GM12872 (cell line): ENCODE measurements at regions not wholly inside any gene's neighbourhood (a gene's known extent, or its start where the extent isn't known, plus 50 kb on each side); places are given as distances from the start of the nearest gene placed in this dataset.

Experiments
- TF ChIP-seq, protein P1 (sequence below): IDR thresholded peaks from 3 replicates; pipeline ENCODE4 v1.5.1; 2011; ENCODE audit warnings: low read depth, mild to moderate bottlenecking, low read length, moderate library complexity; ENCODE audit not compliant: insufficient read depth

DNA sequence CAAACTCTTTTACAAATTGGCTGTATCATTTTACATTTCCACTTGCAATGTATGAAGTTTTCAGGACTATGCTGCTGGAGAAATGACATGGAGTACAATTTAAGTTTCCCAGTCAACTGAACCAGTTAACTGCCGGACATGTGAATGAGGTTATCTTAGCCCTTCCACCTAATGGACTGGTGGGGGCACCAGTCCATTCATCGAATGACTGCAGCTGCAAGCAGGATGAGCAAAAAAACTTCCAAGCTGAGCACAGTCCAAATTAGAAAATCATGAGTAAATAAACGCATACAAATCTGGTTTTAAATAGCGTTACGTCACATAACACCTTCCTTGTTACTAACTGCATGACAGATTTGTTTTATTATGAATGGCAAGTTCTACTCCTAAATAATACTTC lies 1131.5 kb downstream of the PCDH18 start:
- TF ChIP-seq, protein P1, sequence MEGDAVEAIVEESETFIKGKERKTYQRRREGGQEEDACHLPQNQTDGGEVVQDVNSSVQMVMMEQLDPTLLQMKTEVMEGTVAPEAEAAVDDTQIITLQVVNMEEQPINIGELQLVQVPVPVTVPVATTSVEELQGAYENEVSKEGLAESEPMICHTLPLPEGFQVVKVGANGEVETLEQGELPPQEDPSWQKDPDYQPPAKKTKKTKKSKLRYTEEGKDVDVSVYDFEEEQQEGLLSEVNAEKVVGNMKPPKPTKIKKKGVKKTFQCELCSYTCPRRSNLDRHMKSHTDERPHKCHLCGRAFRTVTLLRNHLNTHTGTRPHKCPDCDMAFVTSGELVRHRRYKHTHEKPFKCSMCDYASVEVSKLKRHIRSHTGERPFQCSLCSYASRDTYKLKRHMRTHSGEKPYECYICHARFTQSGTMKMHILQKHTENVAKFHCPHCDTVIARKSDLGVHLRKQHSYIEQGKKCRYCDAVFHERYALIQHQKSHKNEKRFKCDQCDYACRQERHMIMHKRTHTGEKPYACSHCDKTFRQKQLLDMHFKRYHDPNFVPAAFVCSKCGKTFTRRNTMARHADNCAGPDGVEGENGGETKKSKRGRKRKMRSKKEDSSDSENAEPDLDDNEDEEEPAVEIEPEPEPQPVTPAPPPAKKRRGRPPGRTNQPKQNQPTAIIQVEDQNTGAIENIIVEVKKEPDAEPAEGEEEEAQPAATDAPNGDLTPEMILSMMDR = no peak

DNA sequence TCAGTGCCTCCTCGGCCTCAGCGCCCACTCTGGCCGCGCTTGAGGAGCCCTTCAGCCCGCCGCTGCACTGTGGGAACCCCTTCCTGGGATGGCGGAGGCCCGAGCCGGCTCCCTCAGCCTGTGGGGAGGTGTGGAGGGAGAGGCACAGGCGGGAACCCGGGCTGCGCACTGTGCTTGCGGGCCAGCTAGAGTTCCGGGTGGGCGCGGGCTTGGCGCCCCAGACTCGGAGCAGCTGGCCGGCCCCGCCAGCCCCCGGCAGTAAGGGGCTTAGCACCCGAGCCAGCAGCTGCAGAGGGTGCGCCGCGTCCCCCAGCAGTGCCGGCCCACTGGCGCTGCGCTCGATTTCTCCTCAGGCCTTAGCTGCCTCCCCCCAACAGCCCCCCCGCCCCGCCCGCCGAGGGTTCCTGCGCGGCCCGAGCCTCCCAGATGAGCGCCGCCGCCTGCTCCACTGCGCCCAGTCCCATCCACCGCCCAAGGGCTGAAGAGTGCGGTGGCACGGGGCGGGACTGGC lies 1137.0 kb downstream of the PCDH18 start:
- TF ChIP-seq, protein P1 = no peak

DNA sequence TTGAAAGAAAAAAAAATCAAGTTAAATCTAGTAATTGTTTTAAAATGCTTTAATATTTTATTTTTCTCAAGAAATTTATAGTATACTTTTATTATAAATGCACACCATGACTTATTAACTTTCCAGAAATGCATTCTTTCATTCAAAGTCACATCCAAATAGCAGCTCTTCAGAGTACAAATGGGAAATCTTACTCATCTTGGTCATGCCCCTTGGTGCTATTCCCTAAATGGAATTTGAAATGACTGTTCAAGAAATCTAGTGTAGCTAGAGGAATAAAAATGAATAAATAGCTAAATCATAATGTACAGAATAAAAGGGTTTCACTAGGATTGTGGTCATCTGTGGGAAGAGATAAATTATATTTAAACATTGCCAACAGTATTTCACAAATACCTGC lies 1139.7 kb downstream of the PCDH18 start:
- TF ChIP-seq, protein P1 = no peak

DNA sequence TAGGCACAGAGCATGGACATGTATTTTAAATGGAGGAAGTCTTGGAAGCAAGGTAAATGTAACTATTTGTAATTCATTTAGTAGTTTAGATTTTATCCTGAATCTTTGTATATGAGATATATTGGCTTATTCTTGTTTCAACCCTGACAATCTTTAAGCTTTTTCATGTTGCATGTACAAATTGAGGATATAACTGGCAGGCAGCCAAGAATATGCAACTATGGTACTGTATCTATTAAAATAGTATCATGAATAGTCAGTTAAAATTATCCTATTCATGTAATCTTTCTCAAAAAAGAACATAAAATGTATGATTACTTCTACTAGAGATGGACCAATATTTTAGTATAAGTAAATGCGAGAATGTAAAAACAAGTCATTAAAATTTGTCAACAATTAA lies 1141.5 kb downstream of the PCDH18 start:
- TF ChIP-seq, protein P1 = no peak

DNA sequence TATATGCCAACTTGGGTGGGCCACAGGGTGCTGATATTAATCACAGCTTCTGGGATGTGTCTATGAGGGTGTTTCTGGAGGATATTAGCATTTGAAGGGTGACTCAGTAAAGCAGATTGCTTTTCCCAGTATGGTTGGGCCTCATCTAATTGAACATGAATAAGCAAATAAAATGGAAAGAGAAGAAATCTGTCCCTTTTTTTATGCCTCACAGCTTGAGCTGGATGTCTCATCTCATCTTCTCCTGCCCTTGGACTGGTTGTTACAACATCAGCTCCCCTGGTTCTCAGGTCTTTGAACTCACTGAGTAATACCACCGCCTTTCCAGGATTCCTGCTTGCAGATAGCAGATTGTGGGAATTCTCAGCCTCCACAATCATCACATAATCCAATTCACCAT lies 1149.2 kb downstream of the PCDH18 start:
- TF ChIP-seq, protein P1 = no peak

DNA sequence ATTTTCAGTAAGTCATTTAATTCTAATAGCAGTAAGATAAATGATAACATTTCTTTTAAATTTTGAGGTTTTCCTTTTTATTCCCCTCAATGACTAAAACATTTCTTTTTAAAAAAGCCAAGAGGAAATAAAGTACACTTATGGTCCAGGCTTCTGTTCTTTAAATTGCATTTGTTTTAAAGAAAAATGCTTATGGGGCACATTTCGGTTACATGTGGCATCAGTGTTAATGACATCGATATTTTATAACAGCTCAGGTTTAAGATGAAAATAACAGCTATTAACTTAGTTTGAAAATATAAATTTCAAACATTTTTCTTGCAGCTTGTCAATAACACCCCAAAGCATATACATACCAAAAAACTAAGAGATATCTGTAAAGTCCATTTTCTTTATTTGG lies 1161.1 kb downstream of the PCDH18 start:
- TF ChIP-seq, protein P1 = no peak

DNA sequence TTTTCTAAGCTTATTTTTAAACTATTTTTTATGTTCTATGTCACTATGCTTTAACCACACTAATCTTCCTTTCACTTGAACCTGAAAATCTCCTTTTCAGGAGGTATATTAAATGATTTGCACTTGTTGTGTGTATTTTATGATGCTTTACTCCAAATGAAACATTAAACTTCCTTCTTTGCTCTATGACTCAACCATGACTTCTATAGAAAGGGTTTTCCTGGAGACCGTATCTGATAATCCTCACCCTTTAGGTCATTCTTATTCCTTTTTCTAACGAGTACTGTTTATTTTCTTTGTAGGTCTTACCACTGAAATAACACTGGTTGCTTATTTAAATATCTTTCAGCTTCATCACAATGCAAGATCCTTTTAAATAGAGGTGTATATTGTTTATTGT lies 1163.2 kb downstream of the PCDH18 start:
- TF ChIP-seq, protein P1 = no peak
